ENCODE measurements at regions not wholly inside any gene's neighbourhood (a gene's known extent, or its start where the extent isn't known, plus 50 kb on each side); places are given as distances from the start of the nearest gene placed in this dataset.

DNA sequence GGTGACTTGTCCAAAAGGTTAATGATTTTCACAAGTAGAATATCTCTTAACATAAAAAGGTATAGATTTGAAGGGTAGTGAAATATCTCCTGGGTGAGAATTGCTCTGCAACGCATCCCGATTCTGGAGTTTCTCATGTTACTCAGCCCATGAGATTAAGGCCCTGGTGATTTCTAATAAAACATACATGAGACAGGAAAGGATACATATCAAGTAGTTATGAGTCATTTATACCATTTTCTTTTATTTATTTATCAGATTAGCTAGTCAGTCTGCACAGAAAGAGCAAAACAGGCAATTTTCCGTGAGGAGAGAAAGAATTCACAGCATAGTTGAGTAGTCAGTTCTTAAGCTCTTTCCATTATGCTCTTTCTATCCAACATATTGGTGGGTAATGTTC lies 535.6 kb upstream of the ATP2B1 start:
- Mint-ChIP-seq H3K4me1 (ENCODE audit: low read depth) (no peaks in the 10 kb centered on the region), H3K27ac (no peak overlapping the region), H3K4me3 (no peak overlapping the region), H3K9me3 (no peaks in the 10 kb centered on the region), H3K27me3 (peaks cover 6% of the 10 kb centered on the region), H3K36me3 (no peaks in the 10 kb centered on the region)
- ChIA-PET CTCF (interaction anchor here (1.6 kb wide), 1 partner anchor 701 kb away, joined by 5 read pairs; no protein-coding TSS in a partner anchor), POLR2A (no interaction called here)
- DNase-seq: no peak
- intact Hi-C loops (cut with micrococcal nuclease): no loop called here

GRCh38 chr12:90243211-90243610 lies 534.6 kb upstream of the ATP2B1 start:
- Mint-ChIP-seq H3K9me3 (no peaks in the 10 kb centered on the region), H3K27ac (no peak overlapping the region), H3K36me3 (no peaks in the 10 kb centered on the region), H3K4me3 (no peak overlapping the region), H3K4me1 (ENCODE audit: low read depth) (no peaks in the 10 kb centered on the region), H3K27me3 (peaks cover 10% of the 10 kb centered on the region)
- POLR2A ChIA-PET: no interaction called here
- no peak for DNase-seq
- intact Hi-C loops (cut with micrococcal nuclease): no loop called here
- CTCF ChIA-PET: interaction anchor here (1.6 kb wide), 1 partner anchor 700 kb away, joined by 5 read pairs; no protein-coding TSS in a partner anchor

DNA sequence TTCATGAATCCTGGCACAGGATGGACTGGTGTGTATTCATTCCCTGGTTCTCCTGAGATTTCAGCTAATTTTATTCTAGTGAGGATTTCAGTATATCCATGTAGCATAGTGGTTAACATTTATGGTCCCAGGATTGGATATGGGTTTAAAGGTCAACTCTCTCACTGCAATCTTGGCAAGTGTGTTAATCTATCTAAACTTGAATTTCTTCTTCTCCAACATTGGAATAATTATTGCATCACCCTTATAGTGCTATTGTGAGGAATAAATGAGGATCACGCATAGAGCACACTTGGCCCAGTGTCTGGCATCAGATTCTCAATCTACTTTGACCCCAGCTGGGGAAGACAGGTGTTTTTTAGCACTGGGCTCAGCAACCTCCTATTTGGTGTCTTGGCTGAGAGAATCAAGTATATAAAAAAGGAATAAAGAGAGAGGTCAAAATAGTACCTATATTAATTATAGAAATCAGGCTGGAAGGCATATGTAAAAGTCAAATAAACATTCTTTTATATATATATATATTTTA lies 531.2 kb upstream of the ATP2B1 start:
- Mint-ChIP-seq H3K4me3 (no peak overlapping the region), H3K27me3 (peaks cover 20% of the 10 kb centered on the region), H3K4me1 (ENCODE audit: low read depth) (no peaks in the 10 kb centered on the region), H3K36me3 (no peaks in the 10 kb centered on the region), H3K9me3 (no peaks in the 10 kb centered on the region), H3K27ac (no peak overlapping the region)
- no peak for DNase-seq
- ChIA-PET CTCF (no interaction called here), POLR2A (no interaction called here)
- intact Hi-C loops (cut with micrococcal nuclease): no loop called here

- no peak overlapping the region for H3K27ac Mint-ChIP-seq
- H3K4me1 Mint-ChIP-seq (ENCODE audit: low read depth): no peaks in the 10 kb centered on the region
- H3K4me3 Mint-ChIP-seq: no peak overlapping the region
- no peaks in the 10 kb centered on the region for H3K36me3 Mint-ChIP-seq
- ChIA-PET POLR2A (no interaction called here), CTCF (interaction anchor here (1.4 kb wide), 1 partner anchor 11 kb away, joined by 4 read pairs; no protein-coding TSS in a partner anchor)
- H3K27me3 Mint-ChIP-seq: peaks cover 20% of the 10 kb centered on the region
- DNase-seq: no peak
- intact Hi-C loops (cut with micrococcal nuclease): no loop called here
- no peaks in the 10 kb centered on the region for H3K9me3 Mint-ChIP-seq
Observed at GRCh38 chr12:90238663-90239271, 530.1 kb upstream of the ATP2B1 start.

DNA sequence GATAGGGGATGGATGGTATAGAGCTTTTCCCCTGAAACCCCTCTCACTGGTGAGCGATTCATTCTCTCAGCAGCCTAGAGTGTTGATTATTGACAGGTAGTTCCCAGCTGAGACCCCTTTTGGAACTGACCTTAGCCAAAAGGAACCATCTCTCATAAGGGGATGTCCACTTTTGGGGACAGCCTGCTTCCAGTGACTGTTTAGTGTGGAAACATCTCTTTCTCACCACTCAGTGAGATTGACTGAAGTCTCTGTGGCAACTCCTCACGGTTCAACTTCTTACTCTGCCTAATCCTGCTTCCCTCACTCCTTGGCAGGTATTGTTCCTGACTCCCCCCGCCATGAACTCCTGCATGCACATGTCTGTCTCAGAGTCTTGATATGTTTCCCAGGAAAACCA lies 529.2 kb upstream of the ATP2B1 start:
- Mint-ChIP-seq H3K36me3 (no peaks in the 10 kb centered on the region), H3K4me3 (no peak overlapping the region), H3K4me1 (ENCODE audit: low read depth) (no peaks in the 10 kb centered on the region), H3K27me3 (peaks cover 20% of the 10 kb centered on the region), H3K9me3 (no peaks in the 10 kb centered on the region), H3K27ac (no peak overlapping the region)
- intact Hi-C loops (cut with micrococcal nuclease): no loop called here
- DNase-seq: no peak
- ChIA-PET CTCF (no interaction called here), POLR2A (no interaction called here)

GRCh38 chr12:90235642-90236041 lies 527.0 kb upstream of the ATP2B1 start:
- Mint-ChIP-seq H3K27me3 (peaks cover 19% of the 10 kb centered on the region), H3K36me3 (no peaks in the 10 kb centered on the region), H3K9me3 (no peaks in the 10 kb centered on the region), H3K4me1 (ENCODE audit: low read depth) (no peaks in the 10 kb centered on the region), H3K27ac (no peak overlapping the region), H3K4me3 (no peak overlapping the region)
- ChIA-PET POLR2A (no interaction called here), CTCF (no interaction called here)
- DNase-seq: no peak
- intact Hi-C loops (cut with micrococcal nuclease): no loop called here

DNA sequence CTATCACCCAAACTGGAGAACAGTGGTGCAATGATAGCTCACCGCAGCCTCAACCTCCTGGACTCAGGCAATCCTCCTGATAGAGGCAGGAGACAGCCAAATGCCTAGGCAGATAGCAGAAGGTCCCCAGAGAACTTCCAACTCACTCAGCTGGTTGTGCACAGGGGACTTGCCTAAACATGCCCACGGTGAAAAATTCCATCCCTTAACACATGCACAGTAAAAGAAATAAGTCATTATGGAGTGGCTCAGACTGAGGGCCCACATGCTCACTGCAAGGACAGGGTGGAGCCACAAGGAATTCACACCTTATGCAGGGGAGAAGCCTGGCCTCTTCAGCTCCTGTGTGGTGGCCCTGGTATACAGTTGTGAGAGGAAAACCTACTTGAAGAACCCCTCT lies 525.8 kb upstream of the ATP2B1 start:
- no peaks in the 10 kb centered on the region for H3K9me3 Mint-ChIP-seq
- no peak for DNase-seq
- H3K27me3 Mint-ChIP-seq: peaks cover 15% of the 10 kb centered on the region
- CTCF ChIA-PET: no interaction called here
- H3K27ac Mint-ChIP-seq: no peak overlapping the region
- no peak overlapping the region for H3K4me3 Mint-ChIP-seq
- intact Hi-C loops (cut with micrococcal nuclease): no loop called here
- POLR2A ChIA-PET: no interaction called here
- H3K36me3 Mint-ChIP-seq: no peaks in the 10 kb centered on the region
- H3K4me1 Mint-ChIP-seq (ENCODE audit: low read depth): no peaks in the 10 kb centered on the region

GRCh38 chr12:90233168-90234100 lies 524.8 kb upstream of the ATP2B1 start:
- H3K36me3 Mint-ChIP-seq: no peaks in the 10 kb centered on the region
- intact Hi-C loops (cut with micrococcal nuclease): no loop called here
- POLR2A ChIA-PET: no interaction called here
- no peaks in the 10 kb centered on the region for H3K4me1 Mint-ChIP-seq (ENCODE audit: low read depth)
- no peaks in the 10 kb centered on the region for H3K9me3 Mint-ChIP-seq
- H3K4me3 Mint-ChIP-seq: no peak overlapping the region
- CTCF ChIA-PET: no interaction called here
- peaks cover 12% of the 10 kb centered on the region for H3K27me3 Mint-ChIP-seq
- H3K27ac Mint-ChIP-seq: no peak overlapping the region
- DNase-seq: no peak

DNA sequence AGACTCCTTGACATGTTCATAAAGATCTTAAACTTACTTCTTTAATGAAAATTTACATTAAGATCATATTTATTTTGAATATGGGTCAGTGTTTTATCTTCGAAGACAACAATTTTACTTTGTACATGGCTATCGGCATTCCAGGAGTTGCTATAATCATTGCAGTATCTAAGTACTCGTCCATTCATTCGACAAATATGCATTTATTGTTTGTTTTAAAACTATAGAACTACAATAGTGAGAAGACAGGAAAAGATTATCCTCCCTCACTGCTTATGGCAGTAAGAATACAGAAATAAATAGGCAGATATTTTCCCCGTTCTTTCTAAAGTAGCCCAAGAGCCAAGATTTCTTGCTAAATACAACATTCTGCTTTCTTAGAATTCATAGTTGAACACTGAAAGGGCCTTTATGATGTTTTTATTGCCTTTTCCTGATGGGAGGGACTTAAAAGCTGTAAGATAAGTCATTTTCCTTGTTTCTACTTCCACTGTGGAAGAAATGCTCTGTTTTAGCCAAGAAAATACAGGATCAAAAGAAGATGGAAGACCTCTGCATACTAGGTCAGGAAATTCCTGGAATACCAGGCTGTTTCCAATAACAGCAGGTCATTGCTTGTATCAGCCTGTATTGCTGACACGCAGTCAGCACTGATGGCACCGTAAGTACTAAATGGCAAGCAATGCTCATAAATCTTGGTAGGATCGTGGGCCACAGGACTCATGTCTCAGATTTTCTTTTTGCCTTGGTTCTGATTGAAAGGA lies 521.0 kb upstream of the ATP2B1 start:
- peaks cover 4% of the 10 kb centered on the region for H3K27me3 Mint-ChIP-seq
- no peaks in the 10 kb centered on the region for H3K4me1 Mint-ChIP-seq (ENCODE audit: low read depth)
- H3K36me3 Mint-ChIP-seq: no peaks in the 10 kb centered on the region
- intact Hi-C loops (cut with micrococcal nuclease): no loop called here
- no peaks in the 10 kb centered on the region for H3K9me3 Mint-ChIP-seq
- ChIA-PET POLR2A (no interaction called here), CTCF (no interaction called here)
- no peak overlapping the region for H3K27ac Mint-ChIP-seq
- no peak overlapping the region for H3K4me3 Mint-ChIP-seq
- no peak for DNase-seq

- Mint-ChIP-seq H3K4me3 (no peak overlapping the region), H3K36me3 (no peaks in the 10 kb centered on the region), H3K4me1 (ENCODE audit: low read depth) (no peaks in the 10 kb centered on the region)
Observed at GRCh38 chr12:90226211-90226610, 517.6 kb upstream of the ATP2B1 start.

GRCh38 chr12:90216815-90217214 lies 508.2 kb upstream of the ATP2B1 start:
- no peaks in the 10 kb centered on the region for H3K9me3 Mint-ChIP-seq
- peaks cover 6% of the 10 kb centered on the region for H3K27me3 Mint-ChIP-seq
- ChIA-PET CTCF (no interaction called here), POLR2A (no interaction called here)
- peaks cover 3% of the 10 kb centered on the region for H3K4me1 Mint-ChIP-seq (ENCODE audit: low read depth)
- no peaks in the 10 kb centered on the region for H3K36me3 Mint-ChIP-seq
- H3K27ac Mint-ChIP-seq: no peak overlapping the region
- no peak overlapping the region for H3K4me3 Mint-ChIP-seq
- DNase-seq: no peak
- intact Hi-C loops (cut with micrococcal nuclease): no loop called here

More at GRCh38 chr12:90226211-90226610, 517.6 kb upstream of the ATP2B1 start:
- DNase-seq: no peak
- Mint-ChIP-seq H3K27me3 (peaks cover 6% of the 10 kb centered on the region), H3K27ac (no peak overlapping the region), H3K9me3 (no peaks in the 10 kb centered on the region)
- ChIA-PET CTCF (no interaction called here), POLR2A (no interaction called here)
- intact Hi-C loops (cut with micrococcal nuclease): no loop called here

GRCh38 chr12:90216020-90216552 lies 507.4 kb upstream of the ATP2B1 start:
- ChIA-PET CTCF (no interaction called here), POLR2A (no interaction called here)
- intact Hi-C loops (cut with micrococcal nuclease): no loop called here
- H3K9me3 Mint-ChIP-seq: no peaks in the 10 kb centered on the region
- peaks cover 5% of the 10 kb centered on the region for H3K27me3 Mint-ChIP-seq
- peaks cover 3% of the 10 kb centered on the region for H3K4me1 Mint-ChIP-seq (ENCODE audit: low read depth)
- H3K36me3 Mint-ChIP-seq: no peaks in the 10 kb centered on the region
- H3K27ac Mint-ChIP-seq: no peak overlapping the region
- no peak overlapping the region for H3K4me3 Mint-ChIP-seq
- DNase-seq: no peak

All from activated CD4-positive, alpha-beta memory T cell treated with anti-CD3 and anti-CD28 coated beads for 36 hours (primary cell).